A204.1 (cell line): ENCODE measurements at regions not wholly inside any gene's neighbourhood (a gene's known extent, or its start where the extent isn't known, plus 50 kb on each side); places are given as distances from the start of the nearest gene placed in this dataset.

Experiments
- FAIRE-seq: peaks from 2 replicates; lab custom pipeline; 2012; peaks lifted over from hg19 to GRCh38; lab: Jason Lieb, UNC

DNA sequence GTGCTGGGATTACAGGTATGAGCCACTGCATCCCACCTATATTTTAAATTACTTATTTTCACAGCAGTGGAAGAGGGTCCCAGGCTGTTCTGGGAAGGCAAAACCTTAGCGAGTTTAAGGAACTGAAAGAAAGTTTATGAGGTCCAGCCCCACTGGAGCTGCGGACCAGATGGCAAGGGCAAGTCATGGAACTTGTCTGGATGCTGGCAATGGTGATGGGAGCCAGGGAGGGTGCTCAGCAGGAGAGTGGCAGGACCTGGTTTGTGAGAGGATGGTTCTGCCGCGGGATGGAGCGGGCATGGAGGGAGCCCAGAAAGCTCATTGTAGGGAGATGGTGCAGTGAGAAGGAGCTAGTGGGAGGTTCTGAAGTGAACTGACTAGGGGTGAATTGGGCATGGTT, 50.6 kb upstream of the SLC45A1 start:
- no peak for FAIRE-seq

DNA sequence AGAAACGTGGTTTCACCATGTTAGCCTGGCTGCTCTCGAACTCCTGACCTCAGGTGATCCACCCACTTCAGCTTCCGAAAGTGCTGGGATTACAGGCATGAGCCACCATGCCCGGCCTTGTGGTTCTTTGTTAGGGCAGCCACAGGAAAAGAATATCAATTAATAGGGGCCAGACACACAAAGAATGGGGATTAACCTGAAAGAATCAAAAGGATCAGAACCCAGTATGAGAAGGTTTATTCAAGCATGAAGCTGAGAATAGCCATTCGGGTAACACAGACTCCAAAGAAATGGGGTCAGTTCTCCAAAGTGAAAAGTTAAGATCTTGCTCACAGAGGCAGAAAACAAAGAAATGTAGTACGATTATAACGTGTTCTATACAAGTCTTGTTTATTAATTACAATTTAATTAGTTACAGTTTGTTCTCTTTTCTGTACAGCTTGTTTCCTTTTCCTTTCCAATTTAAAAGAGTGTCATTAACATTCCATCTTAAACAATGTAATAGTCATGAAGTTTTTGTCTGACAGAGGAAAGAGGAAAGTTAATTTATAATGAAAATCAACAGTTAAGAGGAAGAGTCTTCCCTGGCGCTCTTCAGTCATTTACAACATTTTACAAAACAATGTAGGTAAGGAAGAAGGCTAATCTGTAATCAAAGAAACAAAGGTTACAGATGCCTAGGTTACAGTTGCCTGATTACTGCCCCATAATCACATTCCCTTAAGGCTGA, 51.3 kb upstream of the SLC45A1 start:
- FAIRE-seq: no peak

DNA sequence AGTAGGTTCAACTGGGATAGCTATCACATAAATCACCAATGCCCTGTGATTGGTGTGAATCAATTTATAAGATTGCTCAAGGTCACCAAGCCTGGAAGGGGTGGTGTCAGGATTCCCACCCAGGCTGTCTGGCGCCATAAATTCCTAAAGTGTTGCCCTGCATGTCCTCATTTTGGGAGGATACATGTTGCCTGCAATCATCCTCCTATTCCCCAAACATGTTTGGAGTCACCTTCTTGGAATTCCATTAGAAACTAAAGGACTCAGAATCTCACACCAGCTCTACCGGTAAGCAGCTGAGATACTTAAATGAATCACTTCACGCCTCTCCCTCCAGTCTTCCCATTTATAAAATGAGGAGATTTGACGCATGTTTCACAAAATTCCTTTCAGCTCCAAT, 54.1 kb upstream of the SLC45A1 start:
- FAIRE-seq: no peak

DNA sequence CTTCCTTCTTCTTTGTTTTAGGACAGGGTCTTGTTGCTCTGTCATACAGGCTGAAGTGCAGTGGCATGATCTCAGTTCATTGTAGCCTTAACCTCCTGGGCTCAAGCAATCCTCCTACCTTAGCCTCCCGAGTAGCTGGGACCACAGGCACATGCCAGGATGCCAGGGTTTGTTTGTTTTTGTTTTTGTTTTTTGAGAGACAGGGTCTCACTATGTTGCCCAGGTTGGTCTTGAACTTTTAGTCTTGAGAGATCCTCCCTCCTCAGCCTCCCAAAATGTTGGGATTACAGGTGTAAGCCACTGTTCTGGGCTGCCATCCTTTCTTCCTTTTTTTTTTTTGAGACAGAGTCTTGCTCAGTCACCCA, 56.5 kb upstream of the SLC45A1 start:
- FAIRE-seq: no peak

DNA sequence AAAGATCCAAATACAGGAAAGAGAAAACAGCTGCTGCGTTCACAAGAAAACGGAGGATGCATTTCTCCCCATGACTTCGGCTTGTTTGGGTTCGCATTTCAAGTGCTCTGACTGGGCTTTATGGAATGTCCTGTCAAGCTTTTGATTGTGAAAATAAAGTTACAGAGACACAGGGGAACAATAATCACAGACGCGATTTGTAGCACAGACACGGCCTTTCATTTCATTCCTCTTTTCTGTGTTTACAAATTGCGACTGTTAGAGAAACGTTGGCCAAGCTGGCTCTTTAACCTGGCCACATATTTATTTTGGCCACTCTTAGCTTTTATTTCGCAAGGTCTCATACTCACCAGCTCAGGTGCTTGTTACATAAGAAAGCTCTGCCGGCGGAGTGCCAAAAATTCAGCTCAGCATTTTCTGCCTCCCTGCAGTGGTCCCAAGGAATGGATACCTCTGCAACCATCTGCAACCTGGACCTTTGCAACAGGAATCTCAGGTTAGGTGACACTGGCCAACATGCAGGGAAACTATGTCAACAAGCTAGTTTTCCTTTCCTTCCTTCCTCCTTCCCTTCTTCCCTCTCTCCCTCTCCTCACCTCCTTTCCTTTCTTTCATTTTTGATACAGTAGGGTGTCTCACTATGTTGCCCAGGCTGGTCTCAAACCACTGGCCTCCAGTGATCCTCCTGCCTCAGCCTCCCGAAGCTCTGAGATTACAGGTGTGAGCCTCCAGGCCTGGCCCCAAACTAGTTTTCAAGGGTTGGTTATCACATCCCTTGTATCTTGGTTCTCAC, 58.2 kb upstream of the SLC45A1 start:
- FAIRE-seq: peak; percentile 89

DNA sequence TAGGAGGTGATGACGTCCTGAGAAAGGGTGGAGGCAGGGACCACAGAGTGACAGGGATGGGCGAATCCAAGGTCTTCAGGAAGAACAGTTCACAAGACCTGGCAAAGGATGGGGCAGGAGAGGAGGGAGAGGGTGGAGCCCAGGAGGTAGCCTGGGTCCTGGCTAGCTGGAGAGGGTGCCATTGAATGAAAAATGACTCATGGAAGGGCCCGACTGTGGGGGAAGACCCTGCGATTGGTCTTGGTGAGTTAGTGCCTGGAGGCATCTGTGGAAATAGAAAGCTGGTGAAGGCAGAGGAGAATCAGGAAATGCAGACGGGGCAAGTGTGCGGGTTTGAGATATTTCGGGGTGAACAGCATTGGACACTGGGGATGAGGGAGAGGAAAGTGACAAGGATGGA, 60.3 kb upstream of the SLC45A1 start:
- no peak for FAIRE-seq

DNA sequence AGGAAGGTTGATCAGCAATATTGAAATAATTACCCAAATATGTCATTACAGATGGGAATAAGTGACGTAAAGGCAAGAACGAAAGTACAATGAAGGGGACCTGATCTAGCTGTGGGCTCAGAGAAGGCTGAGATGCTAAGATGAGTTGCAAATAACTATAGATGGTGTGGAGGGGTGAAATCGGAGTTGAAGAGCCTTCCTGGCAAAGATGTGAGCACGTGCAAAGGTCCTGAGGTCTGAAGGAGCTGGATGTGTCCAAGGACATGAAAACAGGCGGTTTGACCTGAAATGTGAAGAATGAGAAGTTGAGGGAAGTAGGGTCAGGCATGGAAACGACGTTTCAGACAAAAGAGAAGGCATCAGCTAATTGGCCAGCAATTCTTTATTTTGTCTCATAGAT, 61.6 kb upstream of the SLC45A1 start:
- no peak for FAIRE-seq

DNA sequence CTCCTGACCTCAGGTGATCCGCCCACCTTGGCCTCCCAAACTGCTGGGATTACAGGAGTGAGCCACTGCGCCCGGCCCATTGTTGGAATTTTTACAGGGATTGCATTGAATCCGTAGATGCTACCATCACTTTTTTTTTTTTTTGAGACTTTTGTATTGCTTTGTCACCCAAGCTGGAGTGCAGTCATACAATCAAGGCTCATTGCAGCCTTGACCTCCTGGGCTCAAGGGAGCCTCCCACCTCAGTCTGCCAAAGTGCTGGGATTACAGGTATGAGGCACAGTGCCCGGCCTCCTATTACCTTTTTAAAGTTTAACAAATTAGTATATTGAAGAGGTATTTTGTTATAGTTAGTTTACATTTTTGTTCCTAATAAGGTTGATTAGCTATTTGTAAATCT, 62.2 kb upstream of the SLC45A1 start:
- no peak for FAIRE-seq

DNA sequence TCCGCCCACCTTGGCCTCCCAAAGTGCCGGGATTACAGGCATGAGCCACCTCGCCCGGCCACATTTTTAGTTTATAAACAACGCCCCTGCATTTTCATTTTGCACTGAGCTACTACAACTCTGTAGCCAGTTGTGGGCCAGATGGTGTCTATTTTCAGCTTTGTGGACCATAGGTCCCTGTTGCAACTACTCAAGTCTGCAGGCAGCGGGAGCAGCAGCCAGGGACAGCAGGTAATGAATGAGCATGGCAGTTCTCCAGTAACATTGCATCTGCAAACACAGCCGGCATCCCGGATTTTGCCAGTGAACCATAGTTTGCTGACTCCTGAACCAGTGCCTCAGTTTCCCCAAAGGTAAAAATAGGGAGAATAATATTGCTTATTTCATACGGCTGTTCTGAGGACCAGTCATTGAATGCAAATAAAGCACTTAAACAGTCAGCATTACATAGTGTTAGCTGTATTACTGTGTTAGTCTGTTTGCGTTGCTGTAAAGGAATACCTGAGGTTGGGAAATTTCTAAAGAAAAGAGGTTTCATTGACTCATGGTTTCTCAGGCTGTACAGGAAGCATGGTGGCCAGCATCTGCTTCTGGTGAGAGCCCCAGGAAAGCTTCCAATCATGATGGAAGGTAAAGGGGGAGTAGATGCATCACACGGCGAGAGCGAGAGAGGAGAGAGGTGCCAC, 65.5 kb upstream of the SLC45A1 start:
- no peak for FAIRE-seq

DNA sequence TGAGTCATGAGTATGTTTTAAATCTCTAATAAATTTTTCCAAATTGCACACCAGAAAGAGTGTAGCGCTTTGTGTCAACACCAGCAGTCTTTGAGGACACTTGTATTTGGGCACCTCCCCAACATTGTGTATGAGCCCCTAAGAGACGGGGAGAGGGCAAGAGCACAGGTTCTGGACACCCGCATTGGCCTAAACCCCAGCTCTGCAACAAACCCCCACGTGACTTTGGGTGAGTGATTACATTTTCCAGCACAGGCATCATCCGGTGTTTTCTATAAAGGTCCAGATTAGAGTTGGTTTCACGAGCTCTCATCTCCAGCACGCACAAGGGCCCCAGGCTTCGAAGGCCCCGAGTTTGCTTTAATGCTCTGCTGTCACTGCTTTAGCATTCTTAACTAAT, 66.3 kb upstream of the SLC45A1 start:
- FAIRE-seq: no peak

DNA sequence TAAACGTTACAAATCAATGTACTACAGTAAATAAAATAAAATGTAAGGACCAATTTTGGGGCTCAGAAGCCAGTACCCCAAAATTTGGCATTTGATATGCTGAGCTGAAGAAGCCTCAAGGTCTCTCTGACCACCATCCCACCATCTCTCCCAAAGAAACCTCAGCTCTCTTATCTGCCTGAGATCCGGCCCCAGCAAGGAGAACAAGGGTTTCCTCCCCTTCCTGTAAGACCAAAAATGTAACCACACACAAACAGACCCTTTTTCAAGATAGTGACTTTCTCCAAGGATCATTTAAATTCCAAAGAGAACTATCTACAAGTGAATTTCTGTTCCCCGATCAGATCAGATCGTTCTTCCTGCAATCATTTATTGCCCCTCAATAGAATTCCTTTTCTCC, 68.1 kb upstream of the SLC45A1 start:
- no peak for FAIRE-seq

DNA sequence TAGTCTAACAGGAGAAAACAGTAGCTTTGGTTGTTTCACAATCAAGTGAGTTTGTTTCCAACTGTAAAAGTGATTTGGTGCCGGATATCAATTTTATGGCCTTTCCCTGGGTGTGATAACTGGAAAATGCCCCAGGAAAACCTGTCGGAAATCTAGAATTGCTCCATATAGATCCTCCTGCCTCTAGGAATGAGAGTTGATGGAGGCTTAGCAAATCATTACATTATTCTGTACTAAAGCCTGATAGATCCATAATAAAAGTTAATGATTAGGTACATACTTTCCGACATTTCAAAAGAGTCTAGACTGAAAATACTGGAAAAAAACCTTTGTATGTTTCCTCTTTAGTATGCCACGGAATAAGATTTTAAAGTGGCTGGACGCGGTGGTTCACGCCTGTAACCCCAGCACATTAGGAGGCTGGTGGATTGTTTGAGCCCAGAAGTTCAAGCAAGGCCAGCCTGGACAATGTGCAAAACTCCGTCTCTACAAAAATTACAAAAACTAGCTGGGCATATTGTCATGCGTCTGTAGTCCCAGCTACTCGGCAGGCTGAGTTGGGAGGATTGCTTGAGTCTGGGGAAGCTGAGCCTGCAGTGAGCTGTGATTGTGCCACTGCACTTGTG, 70.0 kb upstream of the SLC45A1 start:
- no peak for FAIRE-seq

DNA sequence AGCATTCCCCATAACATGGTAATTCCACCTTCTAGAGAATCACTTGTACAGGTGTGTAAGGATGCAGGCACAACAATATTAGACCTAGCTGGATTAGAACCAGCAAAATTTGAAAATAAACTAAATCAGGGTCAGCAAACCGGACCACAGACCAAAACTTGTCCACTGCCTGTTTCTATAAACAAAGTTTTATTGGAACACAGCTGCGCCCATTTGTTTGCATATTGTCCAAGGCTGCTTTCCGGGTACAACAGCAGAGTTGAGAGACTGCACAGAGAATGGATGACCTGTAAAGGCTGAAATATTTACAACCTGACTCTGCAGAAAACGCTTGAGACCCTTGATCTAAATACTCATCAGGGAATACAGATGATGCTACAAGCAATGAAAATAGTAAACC, 73.6 kb upstream of the SLC45A1 start:
- no peak for FAIRE-seq

DNA sequence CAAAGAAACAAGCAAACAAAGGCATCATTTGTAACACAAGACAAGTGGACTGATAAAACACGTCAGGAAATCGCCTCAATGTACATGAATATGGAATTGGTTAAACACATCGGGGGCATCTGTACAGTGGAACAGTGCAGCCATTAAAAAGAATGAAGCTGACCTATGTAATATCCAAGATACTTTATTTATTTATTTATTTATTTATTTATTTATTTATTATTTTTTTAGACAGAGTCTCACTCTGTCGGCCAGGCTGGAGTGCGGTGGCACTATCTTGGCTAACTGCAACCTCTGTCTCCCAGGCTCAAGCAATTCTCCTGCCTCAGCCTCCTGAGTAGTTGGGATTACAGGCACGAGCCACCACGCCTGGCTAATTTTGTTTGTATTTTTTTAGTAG, 75.4 kb upstream of the SLC45A1 start:
- no peak for FAIRE-seq

DNA sequence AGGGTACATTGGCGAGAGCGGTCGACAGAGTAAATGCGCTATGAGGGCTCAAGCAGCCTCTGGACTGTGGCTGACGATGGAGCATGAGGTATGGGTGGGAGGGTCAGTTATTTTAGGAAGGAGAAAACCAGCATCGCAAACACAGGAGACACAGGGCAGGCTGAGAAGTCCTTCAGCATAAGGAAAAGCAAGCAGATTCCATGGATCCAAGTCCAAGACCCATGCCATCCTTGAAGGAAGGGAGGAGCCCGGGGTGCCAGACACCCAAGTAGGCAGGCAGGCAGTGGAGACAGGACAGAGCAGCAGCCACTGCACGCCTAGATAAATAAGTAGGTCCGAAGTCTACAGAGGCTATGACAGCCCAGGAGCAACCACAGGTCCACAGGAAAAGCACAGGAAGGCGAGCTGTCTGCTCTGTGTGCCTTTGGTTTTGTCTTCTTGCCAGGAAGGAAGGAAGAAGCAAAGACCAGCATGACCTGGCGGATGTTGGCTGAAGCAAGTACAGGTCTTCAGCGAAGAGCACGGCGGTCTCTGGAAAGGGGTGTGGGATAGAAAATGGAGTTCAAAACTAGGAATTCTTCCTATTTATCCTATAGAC, 76.4 kb upstream of the SLC45A1 start:
- no peak for FAIRE-seq

DNA sequence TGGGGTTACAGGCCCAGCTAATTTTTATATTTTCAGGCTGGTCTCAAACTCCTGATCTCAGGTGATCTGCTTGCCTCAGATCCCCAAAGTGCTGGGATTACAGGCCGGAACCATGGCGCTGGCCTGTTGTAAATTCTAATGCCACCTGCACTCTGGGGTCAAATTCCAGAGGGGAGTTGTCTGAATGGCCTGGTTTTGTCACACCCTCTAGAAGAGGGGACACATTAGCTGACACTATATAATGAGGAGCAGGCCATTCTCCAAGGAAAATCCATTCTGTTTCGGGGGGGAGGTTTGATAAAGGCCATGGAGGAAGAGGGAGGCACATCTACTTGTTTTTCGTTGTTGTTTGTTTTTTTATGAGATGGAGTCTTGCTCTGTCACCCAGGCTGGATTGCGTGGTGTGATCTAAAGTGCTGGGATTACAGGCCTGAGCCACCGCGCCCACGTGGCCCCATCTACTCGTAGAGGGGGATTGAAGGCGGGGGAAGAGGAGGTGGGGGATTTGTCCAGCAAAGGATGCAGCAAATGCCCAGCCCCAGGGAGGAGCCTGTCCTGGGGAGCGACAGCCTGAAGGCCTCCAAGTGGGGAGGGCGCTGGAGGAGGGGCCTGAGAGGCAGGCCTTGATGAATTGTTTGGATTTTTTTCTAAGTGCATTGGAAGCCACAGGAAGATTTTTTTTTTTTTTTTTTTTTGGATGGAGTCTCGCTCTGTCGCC, 78.4 kb upstream of the SLC45A1 start:
- FAIRE-seq: peak; percentile 96

DNA sequence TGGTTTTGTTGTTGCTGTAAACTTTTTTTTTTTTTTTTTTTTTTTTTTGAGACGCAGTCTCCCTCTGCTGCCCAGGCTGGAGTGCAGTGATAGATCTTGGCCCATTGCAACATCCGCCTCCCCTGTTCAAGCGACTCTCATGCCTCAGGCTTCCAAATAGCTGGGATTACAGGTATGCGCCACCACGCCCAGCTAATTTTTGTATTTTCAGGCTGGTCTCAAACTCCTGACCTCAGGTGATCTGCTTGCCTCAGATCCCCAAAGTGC, 78.9 kb upstream of the SLC45A1 start:
- FAIRE-seq: peak; percentile 93

DNA sequence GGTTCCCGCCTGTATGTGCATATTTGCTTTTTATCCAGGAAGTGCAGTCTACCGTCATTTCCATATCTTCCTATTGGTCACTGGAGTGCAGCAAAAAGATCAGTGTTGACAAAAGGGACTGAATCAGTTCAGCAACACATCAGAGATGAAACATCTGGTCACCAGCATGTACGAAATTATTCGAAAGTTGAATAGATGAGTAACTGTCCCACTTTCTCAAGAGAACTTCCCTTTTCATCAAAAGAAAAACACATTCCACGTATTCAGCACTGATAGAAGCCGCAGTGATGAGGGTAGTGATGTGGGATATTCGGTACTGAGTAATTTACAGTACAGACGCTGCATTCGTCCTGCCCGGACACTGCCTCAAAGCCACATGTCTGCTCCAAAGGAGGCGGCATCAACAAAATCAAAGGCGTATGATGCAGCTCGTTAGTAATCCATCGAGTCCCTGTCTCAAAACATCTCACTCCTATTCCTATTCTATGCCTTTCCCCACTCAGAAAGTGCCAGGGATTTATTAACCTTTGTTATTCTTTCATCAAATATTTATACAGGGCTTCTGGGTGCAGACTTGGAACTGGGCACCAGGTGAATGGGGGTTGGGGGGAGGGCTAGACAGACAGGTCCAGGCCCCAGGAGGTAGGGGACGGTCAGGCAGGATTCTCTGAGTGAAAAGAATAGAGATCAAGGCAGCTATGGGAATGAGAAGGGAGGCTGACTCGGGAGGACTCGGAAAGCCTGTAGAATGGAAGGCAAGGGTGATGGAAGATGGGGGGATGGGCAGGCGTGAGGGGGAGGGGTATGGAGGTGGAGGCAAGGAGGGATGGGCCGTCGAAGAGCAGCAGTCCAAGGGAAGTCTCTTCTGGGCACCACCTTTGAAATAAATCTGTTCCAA, 79.5 kb upstream of the SLC45A1 start:
- FAIRE-seq: peak; percentile 88

DNA sequence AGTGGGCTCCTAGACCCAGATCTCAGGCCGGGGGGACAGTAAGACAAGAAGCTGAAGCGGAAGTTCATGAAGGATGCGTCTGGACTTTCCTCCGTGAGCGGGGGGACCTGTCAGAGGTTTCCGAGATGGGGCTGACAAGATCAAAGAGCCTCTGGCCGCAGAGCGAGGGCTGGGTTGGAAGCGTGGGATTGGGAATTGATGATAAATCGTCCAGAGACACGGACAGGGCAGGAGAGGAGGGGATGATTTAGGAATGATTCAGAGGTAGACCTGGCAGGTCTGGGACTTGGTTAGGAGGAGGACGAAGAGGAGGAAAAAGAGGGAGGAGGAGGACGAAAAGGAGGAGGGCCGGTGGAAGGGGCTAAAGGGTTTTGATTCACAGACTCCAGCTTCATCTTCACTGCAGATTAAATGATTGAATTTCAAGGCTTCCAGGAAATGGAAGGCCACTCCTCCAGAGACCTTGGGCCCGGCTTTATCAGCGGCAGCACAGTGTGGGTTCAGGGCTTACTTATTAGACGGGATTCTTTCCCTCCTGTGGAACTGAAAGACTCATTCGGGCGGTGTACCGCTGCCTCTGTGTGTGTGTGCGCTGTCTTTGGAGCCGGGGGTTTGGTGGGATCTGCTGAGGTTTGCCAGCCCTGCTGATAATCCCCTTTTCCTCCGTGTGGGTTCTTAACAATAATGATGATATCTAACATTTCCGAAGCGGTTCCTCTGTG, 85.7 kb upstream of the SLC45A1 start:
- no peak for FAIRE-seq

DNA sequence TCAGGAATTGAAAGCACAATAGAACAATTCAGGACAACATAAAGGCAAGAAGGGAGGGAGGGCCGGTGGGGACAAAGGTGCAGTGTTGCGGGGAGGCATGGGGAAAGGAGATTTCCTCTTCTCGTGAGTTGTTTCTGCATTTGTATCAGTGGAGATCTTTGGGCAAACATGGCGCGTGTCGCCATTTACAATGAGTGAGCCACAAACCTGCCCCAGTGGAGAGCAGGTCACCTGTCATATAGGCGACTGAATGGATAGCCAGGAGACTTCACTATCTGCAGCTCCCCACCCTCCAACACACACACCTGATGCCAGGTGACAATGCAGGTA, 87.7 kb upstream of the SLC45A1 start:
- FAIRE-seq: no peak

DNA sequence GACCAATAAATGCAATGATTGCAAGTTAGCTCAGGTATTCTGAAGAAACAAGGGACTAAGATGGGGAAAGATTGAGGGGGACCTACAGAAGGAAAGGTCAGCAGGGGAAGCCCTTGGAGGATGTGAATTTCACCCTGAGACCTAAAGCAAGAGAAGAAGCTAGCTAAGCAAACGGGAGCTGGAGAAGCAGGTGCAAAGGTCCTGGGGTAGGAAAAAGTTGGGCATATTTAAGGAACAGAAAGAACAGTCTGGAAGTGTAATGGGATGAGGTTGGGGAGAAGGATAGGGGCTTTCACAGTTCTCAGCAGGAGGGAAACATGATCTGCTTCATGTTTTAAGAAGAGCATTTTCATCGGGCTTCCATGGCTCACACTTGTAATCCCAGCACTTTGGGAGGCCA, 89.7 kb upstream of the SLC45A1 start:
- FAIRE-seq: no peak
